ENCODE measurements at regions not wholly inside any gene's neighbourhood (a gene's known extent, or its start where the extent isn't known, plus 50 kb on each side); places are given as distances from the start of the nearest gene placed in this dataset.

GRCh38 chr5:51018423-51018822 is 352.0 kb downstream of the PARP8 start:
- TF ChIP-seq EZH2 (IDR thresholded peaks at IDR 0.05; ENCODE audit: low read depth, unreplicated experiment) (no peak), REST (IDR thresholded peaks at IDR 0.05; ENCODE audit: unreplicated experiment) (no peak), ZNF331 (CRISPR knock-in tag; IDR thresholded peaks at IDR 0.05; ENCODE audit: low read depth) (no peak), NANOG (IDR thresholded peaks at IDR 0.05; ENCODE audit: borderline replicate concordance) (no peak), EZH2phosphoT487 (IDR thresholded peaks at IDR 0.05; ENCODE audit: unreplicated experiment) (no peak), JUNB (IDR thresholded peaks at IDR 0.05; ENCODE audit: unreplicated experiment) (no peak), STAT1 (IDR thresholded peaks at IDR 0.05; ENCODE audit: unreplicated experiment) (no peak), CTCF (conservative IDR thresholded peaks at IDR 0.05; ENCODE audit: low read depth in 2 of 2) (no peak), CREB1 (CRISPR knock-in tag; IDR thresholded peaks at IDR 0.05; ENCODE audit: low read depth) (no peak), POLR2AphosphoS5 (IDR thresholded peaks at IDR 0.05; ENCODE audit: low read depth) (no peak), ZNF114 (CRISPR knock-in tag; IDR thresholded peaks at IDR 0.05) (no peak)
- TF ChIP-seq, protein P1, sequence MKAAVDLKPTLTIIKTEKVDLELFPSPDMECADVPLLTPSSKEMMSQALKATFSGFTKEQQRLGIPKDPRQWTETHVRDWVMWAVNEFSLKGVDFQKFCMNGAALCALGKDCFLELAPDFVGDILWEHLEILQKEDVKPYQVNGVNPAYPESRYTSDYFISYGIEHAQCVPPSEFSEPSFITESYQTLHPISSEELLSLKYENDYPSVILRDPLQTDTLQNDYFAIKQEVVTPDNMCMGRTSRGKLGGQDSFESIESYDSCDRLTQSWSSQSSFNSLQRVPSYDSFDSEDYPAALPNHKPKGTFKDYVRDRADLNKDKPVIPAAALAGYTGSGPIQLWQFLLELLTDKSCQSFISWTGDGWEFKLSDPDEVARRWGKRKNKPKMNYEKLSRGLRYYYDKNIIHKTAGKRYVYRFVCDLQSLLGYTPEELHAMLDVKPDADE (IDR thresholded peaks at IDR 0.05), result no peak
- TF ChIP-seq, protein P2, sequence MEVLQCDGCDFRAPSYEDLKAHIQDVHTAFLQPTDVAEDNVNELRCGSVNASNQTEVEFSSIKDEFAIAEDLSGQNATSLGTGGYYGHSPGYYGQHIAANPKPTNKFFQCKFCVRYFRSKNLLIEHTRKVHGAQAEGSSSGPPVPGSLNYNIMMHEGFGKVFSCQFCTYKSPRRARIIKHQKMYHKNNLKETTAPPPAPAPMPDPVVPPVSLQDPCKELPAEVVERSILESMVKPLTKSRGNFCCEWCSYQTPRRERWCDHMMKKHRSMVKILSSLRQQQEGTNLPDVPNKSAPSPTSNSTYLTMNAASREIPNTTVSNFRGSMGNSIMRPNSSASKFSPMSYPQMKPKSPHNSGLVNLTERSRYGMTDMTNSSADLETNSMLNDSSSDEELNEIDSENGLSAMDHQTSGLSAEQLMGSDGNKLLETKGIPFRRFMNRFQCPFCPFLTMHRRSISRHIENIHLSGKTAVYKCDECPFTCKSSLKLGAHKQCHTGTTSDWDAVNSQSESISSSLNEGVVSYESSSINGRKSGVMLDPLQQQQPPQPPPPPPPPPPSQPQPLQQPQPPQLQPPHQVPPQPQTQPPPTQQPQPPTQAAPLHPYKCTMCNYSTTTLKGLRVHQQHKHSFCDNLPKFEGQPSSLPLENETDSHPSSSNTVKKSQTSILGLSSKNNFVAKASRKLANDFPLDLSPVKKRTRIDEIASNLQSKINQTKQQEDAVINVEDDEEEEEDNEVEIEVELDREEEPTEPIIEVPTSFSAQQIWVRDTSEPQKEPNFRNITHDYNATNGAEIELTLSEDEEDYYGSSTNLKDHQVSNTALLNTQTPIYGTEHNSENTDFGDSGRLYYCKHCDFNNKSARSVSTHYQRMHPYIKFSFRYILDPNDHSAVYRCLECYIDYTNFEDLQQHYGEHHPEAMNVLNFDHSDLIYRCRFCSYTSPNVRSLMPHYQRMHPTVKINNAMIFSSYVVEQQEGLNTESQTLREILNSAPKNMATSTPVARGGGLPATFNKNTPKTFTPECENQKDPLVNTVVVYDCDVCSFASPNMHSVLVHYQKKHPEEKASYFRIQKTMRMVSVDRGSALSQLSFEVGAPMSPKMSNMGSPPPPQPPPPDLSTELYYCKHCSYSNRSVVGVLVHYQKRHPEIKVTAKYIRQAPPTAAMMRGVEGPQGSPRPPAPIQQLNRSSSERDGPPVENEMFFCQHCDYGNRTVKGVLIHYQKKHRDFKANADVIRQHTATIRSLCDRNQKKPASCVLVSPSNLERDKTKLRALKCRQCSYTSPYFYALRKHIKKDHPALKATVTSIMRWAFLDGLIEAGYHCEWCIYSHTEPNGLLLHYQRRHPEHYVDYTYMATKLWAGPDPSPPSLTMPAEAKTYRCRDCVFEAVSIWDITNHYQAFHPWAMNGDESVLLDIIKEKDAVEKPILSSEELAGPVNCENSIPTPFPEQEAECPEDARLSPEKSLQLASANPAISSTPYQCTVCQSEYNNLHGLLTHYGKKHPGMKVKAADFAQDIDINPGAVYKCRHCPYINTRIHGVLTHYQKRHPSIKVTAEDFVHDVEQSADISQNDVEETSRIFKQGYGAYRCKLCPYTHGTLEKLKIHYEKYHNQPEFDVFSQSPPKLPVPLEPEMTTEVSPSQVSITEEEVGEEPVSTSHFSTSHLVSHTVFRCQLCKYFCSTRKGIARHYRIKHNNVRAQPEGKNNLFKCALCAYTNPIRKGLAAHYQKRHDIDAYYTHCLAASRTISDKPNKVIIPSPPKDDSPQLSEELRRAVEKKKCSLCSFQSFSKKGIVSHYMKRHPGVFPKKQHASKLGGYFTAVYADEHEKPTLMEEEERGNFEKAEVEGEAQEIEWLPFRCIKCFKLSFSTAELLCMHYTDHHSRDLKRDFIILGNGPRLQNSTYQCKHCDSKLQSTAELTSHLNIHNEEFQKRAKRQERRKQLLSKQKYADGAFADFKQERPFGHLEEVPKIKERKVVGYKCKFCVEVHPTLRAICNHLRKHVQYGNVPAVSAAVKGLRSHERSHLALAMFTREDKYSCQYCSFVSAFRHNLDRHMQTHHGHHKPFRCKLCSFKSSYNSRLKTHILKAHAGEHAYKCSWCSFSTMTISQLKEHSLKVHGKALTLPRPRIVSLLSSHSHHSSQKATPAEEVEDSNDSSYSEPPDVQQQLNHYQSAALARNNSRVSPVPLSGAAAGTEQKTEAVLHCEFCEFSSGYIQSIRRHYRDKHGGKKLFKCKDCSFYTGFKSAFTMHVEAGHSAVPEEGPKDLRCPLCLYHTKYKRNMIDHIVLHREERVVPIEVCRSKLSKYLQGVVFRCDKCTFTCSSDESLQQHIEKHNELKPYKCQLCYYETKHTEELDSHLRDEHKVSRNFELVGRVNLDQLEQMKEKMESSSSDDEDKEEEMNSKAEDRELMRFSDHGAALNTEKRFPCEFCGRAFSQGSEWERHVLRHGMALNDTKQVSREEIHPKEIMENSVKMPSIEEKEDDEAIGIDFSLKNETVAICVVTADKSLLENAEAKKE (CRISPR knock-in tag; IDR thresholded peaks at IDR 0.05), result no peak
- Mint-ChIP-seq H3K36me3 (ENCODE audit: low read depth) (no peaks in the 10 kb centered on the region), H3K27me3 (ENCODE audit: insufficient read depth, low read depth, poor library complexity) (no peaks in the 10 kb centered on the region), H3K9me3 (no peaks in the 10 kb centered on the region), H3K4me3 (no peak overlapping the region), H3K27ac (no peak overlapping the region), H3K4me1 (no peaks in the 10 kb centered on the region)
- Histone ChIP-seq H3K27ac (ENCODE audit: low read depth) (no peak overlapping the region), H3K4me1 (ENCODE audit: insufficient read depth) (no peaks in the 10 kb centered on the region), H3K4me2 (no peak overlapping the region), H3K79me2 (replicated peaks; ENCODE audit: insufficient read depth) (no peaks in the 10 kb centered on the region), H4K20me1 (replicated peaks; ENCODE audit: insufficient read depth) (no peaks in the 10 kb centered on the region), H3K9me2 (ENCODE audit: insufficient read depth) (no peaks in the 10 kb centered on the region; the same call in 1 of the 2 replicates), H2AFZ (no peak overlapping the region), H3F3A (replicated peaks; ENCODE audit: low read depth) (no peaks in the 10 kb centered on the region), H3K27me3 (ENCODE audit: insufficient read depth) (no peaks in the 10 kb centered on the region), H3K36me3 (ENCODE audit: insufficient read depth) (no peaks in the 10 kb centered on the region), H3K4me3 (no peak overlapping the region)
- no peak for ATAC-seq
- no peak for DNase-seq (ENCODE audit: low spot score)

All from GM23338 (cell line).